IPS DF 6.9 (cell line): ENCODE measurements at regions not wholly inside any gene's neighbourhood (a gene's known extent, or its start where the extent isn't known, plus 50 kb on each side); places are given as distances from the start of the nearest gene placed in this dataset.

ENCODE experiments used
- DNase-seq: peaks from one replicate; pipeline ENCODE4 v3.0.0-alpha.2; 2013; ENCODE audit warnings: low read depth, low spot score
- H3K27ac ChIP-seq: one replicate; pipeline ENCODE4 v1.5.1; 2013; ENCODE audit warnings: low read length, control low read depth
- H3K27me3 ChIP-seq: 2 replicates; pipeline ENCODE4 v1.6.1; 2013; ENCODE audit warnings: mild to moderate bottlenecking, low read length; ENCODE audit not compliant: control insufficient read depth, insufficient read depth
- H3K36me3 ChIP-seq: 2 replicates; pipeline ENCODE4 v1.6.1; 2013; ENCODE audit warnings: low read length; ENCODE audit not compliant: control insufficient read depth, insufficient read depth
- H3K4me1 ChIP-seq: 2 replicates; pipeline ENCODE4 v1.6.1; 2013; ENCODE audit warnings: low read length; ENCODE audit not compliant: control insufficient read depth, insufficient read depth
- H3K4me3 ChIP-seq: 2 replicates; pipeline ENCODE4 v1.5.1; 2013; ENCODE audit warnings: mild to moderate bottlenecking, low read length
- H3K9me3 ChIP-seq: 2 replicates; pipeline ENCODE4 v1.6.1; 2013; ENCODE audit warnings: low read length, inconsistent platforms; ENCODE audit not compliant: control insufficient read depth, insufficient read depth
- WGBS: extraction: QIAGEN DNeasy Blood & Tissue Kit; methylation state at CpG from one replicate; pipeline ENCODE4 v1.1.7; 2013; ENCODE audit warnings: mixed read lengths, missing lambda C conversion rate; ENCODE audit not compliant: insufficient read length, insufficient coverage; 5-methylcytosine and 5-hydroxymethylcytosine counted together

DNA sequence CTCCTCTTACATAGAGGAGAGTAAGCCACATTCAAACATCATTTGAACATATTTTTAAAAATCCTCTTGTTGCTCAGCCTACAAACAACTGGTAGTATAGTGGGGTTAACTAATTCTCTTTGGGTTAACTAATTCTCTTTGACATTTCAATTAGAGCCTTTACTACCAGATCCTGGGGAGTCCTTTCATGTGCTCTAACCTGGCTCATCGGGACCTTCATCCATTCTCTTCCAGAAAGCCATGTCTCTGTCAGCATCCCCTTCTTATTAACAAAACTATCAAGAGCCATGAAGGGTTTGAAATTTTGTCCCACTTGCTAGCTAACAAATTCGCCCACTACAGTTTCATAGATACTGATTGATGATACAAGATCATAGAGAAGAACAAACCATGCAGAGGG, 349.8 kb upstream of the PABPC4L start:
- DNase-seq = no peak
- no peak overlapping the region for H3K4me3 ChIP-seq
- no peaks in the 10 kb centered on the region for H3K4me1 ChIP-seq
- H3K36me3 ChIP-seq = no peaks in the 10 kb centered on the region
- WGBS = no CpG with 5 or more reads among the region's 2 CpGs
- H3K9me3 ChIP-seq = no peaks in the 10 kb centered on the region
- H3K27ac ChIP-seq = no peak overlapping the region
- H3K27me3 ChIP-seq = no peaks in the 10 kb centered on the region

- H3K36me3 ChIP-seq = no peaks in the 10 kb centered on the region
- DNase-seq = no peak
- H3K9me3 ChIP-seq = no peaks in the 10 kb centered on the region
- no peak overlapping the region for H3K27ac ChIP-seq
- no peaks in the 10 kb centered on the region for H3K4me1 ChIP-seq
- no peaks in the 10 kb centered on the region for H3K27me3 ChIP-seq
- H3K4me3 ChIP-seq = no peak overlapping the region
Observed at GRCh38 chr4:134548052-134548628, 346.6 kb upstream of the PABPC4L start.

DNA sequence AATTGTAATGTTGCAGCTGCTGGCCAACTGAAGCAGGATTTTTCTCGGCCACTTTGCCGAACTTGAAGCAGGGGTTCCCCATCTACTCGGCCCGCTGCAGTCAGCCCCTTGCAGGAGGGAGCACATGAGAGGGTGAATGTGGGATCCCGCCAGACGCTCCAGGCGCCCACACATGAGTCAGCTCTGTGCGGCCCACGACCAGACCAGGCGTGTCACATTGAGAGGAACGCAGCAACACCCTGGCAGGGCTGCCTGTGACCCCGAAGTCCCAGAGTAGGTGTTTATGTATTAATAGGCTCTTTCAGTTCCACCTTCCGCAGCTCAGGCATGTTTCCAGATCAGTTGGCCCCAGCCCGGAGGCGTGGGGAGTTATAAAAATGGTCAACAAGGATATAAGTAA, 344.7 kb upstream of the PABPC4L start:
- Histone ChIP-seq H3K9me3 (no peaks in the 10 kb centered on the region), H3K27ac (no peak overlapping the region), H3K27me3 (no peaks in the 10 kb centered on the region), H3K4me3 (no peak overlapping the region), H3K36me3 (no peaks in the 10 kb centered on the region), H3K4me1 (no peaks in the 10 kb centered on the region)
- DNase-seq = no peak
- WGBS = no CpG with 5 or more reads among the region's 15 CpGs

DNA sequence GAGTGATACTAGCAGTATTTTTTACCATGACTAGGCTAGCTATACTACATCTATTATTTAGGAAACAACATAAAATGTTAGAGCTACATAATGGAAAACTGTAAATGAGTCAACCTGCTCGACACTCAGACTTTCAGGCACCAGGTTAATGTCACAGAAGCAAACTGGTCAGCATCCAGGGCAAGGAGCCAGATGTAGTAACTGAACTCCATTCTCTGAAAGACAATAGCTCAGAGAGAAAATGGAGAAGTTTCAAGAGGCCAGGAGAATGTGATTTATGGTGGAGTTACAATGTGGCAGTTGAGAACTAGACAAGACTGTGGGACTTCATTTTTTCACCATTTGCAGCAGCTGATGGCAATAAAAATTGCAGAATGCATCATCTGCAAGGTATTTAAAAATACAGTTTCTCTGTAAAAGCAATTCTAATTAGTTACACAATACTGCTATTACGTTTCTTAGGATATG, 342.7 kb upstream of the PABPC4L start:
- H3K9me3 ChIP-seq = no peaks in the 10 kb centered on the region
- no peak overlapping the region for H3K27ac ChIP-seq
- H3K4me3 ChIP-seq = no peak overlapping the region
- H3K36me3 ChIP-seq = no peaks in the 10 kb centered on the region
- no peak for DNase-seq
- no CpG with 5 or more reads among the region's 2 CpGs for WGBS
- H3K27me3 ChIP-seq = no peaks in the 10 kb centered on the region
- H3K4me1 ChIP-seq = no peaks in the 10 kb centered on the region

GRCh38 chr4:134540588-134540987, 339.0 kb upstream of the PABPC4L start:
- H3K4me1 ChIP-seq = no peaks in the 10 kb centered on the region
- no CpG with 5 or more reads among the region's 2 CpGs for WGBS
- no peak overlapping the region for H3K27ac ChIP-seq
- DNase-seq = no peak
- no peaks in the 10 kb centered on the region for H3K27me3 ChIP-seq
- no peak overlapping the region for H3K4me3 ChIP-seq
- no peaks in the 10 kb centered on the region for H3K36me3 ChIP-seq
- H3K9me3 ChIP-seq = no peaks in the 10 kb centered on the region

DNA sequence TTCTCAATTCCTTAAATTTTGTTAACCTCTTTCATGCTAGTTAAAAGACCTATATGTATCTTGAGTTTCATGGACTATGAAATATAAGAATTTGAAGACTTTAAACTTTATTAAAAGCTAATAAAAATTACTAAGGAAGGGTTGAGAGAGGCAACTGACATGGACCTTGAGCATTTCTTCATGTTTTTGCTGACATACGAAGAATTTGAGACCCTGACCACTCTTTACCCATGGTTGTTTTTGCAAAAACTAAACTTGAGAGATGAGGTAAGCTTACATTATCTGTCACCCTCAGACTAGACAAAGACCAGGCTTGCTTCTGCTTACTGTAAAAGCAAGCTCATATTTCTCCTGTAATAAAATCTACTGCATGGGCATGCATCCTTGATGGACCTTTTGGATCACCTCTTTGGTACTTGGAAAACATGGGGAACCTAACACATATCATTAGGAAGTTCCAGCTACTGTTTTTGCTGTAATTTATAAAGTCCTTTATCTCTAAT, 338.2 kb upstream of the PABPC4L start:
- H3K4me3 ChIP-seq = no peak overlapping the region
- DNase-seq = no peak
- no peaks in the 10 kb centered on the region for H3K36me3 ChIP-seq
- no peaks in the 10 kb centered on the region for H3K4me1 ChIP-seq
- WGBS = no CpG with 5 or more reads among the region's 1 CpG
- H3K9me3 ChIP-seq = no peaks in the 10 kb centered on the region
- H3K27ac ChIP-seq = no peak overlapping the region
- no peaks in the 10 kb centered on the region for H3K27me3 ChIP-seq

DNA sequence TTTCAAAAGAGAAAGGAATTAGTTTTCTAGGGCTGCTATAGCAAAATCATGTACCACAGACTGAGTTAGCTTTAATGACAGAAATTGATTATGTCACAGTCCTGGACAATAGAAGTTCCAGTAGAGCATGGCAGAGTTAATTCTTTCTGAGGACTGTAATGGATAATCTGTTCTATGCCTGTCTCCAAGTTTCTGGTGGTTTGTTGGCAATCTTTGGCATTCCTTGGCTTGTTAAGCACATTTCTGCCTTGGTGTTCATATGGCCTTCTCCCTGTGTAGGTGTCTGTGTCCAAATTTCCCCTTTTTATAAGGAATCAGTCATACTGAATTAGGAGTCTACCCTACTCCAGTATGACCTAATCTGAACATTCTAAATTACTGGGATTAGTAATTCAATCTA, 336.1 kb upstream of the PABPC4L start:
- H3K9me3 ChIP-seq = no peaks in the 10 kb centered on the region

GRCh38 chr4:134533068-134533467, 331.5 kb upstream of the PABPC4L start:
- Histone ChIP-seq H3K27me3 (no peaks in the 10 kb centered on the region), H3K27ac (no peak overlapping the region), H3K4me1 (no peaks in the 10 kb centered on the region; the same call in 1 of the 2 replicates), H3K4me3 (no peak overlapping the region), H3K9me3 (no peaks in the 10 kb centered on the region), H3K36me3 (no peaks in the 10 kb centered on the region)
- whole genome bisulfite sequencing = no CpG with 5 or more reads among the region's 3 CpGs
- DNase-seq = no peak

More for the DNA sequence above, 336.1 kb upstream of the PABPC4L start:
- H3K27ac ChIP-seq = no peak overlapping the region
- H3K36me3 ChIP-seq = no peaks in the 10 kb centered on the region
- DNase-seq = no peak
- no peaks in the 10 kb centered on the region for H3K27me3 ChIP-seq
- no peaks in the 10 kb centered on the region for H3K4me1 ChIP-seq
- H3K4me3 ChIP-seq = no peak overlapping the region

DNA sequence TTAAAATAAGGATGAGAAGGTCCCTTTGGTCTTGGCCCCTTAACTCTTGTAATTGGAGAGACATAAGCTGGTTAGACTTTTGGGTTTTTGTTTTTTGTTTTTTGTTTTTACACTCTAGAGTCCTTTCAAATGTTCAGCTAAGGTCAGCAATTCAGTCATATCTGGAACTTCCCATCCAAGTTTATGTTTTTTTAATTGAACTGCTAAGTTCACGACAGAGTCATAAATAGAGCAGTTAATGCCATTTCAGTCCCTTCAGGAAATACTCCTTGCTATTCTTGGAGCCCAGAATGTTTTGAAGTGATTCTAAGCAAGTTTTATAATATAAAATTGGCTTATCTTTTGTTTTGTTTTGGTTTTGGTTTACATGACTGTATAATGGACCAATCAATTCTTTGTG, 329.4 kb upstream of the PABPC4L start:
- WGBS = no CpG with 5 or more reads among the region's 1 CpG
- DNase-seq = no peak
- H3K27ac ChIP-seq = no peak overlapping the region
- no peaks in the 10 kb centered on the region for H3K36me3 ChIP-seq
- no peak overlapping the region for H3K4me3 ChIP-seq
- no peaks in the 10 kb centered on the region for H3K9me3 ChIP-seq
- H3K4me1 ChIP-seq = no peaks in the 10 kb centered on the region; the same call in 1 of the 2 replicates
- H3K27me3 ChIP-seq = no peaks in the 10 kb centered on the region

- WGBS = no CpG with 5 or more reads among the region's 1 CpG
- H3K4me1 ChIP-seq = no peaks in the 10 kb centered on the region; the same call in 1 of the 2 replicates
- no peak overlapping the region for H3K4me3 ChIP-seq
- no peak overlapping the region for H3K27ac ChIP-seq
- no peaks in the 10 kb centered on the region for H3K36me3 ChIP-seq
- no peaks in the 10 kb centered on the region for H3K27me3 ChIP-seq
- DNase-seq = no peak
- no peaks in the 10 kb centered on the region for H3K9me3 ChIP-seq
Observed at GRCh38 chr4:134529629-134530028, 328.0 kb upstream of the PABPC4L start.

GRCh38 chr4:134518574-134519217, 317.1 kb upstream of the PABPC4L start:
- DNase-seq = no peak
- Histone ChIP-seq H3K4me3 (no peak overlapping the region), H3K9me3 (no peaks in the 10 kb centered on the region), H3K36me3 (no peaks in the 10 kb centered on the region), H3K27ac (no peak overlapping the region), H3K4me1 (no peaks in the 10 kb centered on the region), H3K27me3 (no peaks in the 10 kb centered on the region)
- no CpG with 5 or more reads among the region's 3 CpGs for WGBS
